ENCODE measurements at regions not wholly inside any gene's neighbourhood (a gene's known extent, or its start where the extent isn't known, plus 50 kb on each side); places are given as distances from the start of the nearest gene placed in this dataset.
A peak's percentile ranks its signal among the peaks of the same experiment; 100 is the strongest.

DNA sequence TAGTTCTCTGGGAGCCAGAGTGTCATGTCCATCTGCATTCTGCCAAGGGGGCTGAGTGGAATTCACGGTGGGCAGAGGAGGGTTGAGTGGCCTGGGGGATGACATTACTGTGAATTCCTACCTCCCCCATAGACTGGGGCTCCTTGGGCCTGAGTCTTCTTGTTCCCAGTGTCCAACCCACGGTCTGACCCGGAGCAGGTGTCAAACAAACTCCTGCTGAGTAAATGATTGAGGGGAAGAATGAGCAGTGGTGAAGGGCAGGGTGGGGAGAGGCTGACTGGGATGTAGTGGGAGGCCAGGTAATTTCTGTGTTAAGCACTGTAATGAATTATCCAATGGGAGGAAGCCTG, 597.6 kb downstream of the MATN1 start:
- no peak overlapping the region for H3K4me3 ChIP-seq (ENCODE audit: low read depth, low read length)
- TF ChIP-seq, protein P1, sequence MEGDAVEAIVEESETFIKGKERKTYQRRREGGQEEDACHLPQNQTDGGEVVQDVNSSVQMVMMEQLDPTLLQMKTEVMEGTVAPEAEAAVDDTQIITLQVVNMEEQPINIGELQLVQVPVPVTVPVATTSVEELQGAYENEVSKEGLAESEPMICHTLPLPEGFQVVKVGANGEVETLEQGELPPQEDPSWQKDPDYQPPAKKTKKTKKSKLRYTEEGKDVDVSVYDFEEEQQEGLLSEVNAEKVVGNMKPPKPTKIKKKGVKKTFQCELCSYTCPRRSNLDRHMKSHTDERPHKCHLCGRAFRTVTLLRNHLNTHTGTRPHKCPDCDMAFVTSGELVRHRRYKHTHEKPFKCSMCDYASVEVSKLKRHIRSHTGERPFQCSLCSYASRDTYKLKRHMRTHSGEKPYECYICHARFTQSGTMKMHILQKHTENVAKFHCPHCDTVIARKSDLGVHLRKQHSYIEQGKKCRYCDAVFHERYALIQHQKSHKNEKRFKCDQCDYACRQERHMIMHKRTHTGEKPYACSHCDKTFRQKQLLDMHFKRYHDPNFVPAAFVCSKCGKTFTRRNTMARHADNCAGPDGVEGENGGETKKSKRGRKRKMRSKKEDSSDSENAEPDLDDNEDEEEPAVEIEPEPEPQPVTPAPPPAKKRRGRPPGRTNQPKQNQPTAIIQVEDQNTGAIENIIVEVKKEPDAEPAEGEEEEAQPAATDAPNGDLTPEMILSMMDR (IDR thresholded peaks at IDR 0.05; ENCODE audit: low read depth, low read length), result no peak

DNA sequence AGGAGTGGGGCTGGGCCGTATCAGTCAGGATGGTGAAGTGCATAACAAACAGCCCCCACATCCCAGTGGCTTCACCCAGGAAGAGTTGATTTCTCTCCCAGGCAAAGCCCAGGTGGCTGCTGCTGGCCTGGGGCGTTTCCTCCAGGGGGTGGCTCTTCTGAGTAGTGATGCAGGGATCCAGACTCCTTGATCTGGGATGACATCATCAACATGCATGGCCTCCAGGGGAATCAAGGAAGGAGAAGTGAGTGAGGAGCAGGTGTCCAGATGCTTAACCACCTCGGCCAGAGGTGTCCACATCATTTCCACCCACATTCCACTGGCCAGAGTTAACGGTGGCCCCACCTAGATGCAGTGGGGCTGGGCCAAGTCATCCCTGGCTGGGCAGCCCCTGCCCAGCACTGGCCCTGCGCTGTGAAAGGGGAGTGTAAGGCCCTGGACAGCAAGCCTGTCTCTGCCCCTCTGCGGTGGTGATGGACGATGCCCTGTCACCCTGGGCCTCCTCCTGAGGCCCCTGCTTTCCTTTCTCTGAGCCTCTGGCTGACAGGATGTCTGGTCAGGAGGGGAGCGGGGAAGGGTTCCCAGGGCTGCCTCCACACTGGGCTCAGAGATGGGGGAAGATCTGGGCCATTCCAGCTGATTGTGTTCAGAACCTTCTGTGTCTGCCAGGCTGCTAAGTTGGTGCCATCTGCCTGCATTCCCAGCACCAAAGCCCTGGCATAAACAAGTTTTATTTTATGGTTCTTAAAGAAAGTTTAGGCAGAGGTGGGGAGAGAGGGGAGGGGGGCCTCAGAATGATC, 598.2 kb downstream of the MATN1 start:
- H3K4me3 ChIP-seq (ENCODE audit: low read depth, low read length), result no peak overlapping the region
- TF ChIP-seq, protein P1 (IDR thresholded peaks at IDR 0.05; ENCODE audit: low read depth, low read length), result no peak

DNA sequence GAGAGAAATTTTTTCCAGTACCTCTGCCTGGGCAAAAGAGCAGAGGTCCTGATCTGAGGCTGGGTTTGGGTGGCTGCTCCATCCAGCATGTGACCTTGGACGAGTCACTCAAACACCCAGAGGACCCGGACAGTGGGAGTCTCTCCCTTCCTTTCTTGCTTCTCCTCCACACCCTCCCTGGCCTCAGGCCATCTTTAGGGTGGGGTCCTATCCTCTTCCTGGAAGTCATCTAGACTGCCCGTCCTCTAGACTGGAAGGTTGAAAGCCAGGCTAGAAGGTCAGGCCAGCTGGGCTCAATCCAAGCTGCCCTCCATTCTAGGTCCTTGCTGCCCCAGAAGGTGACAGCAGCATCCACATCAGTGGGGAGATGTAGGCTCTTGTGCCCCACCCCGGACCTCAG, 599.5 kb downstream of the MATN1 start:
- H3K4me3 ChIP-seq (ENCODE audit: low read depth, low read length), result no peak overlapping the region
- TF ChIP-seq, protein P1 (IDR thresholded peaks at IDR 0.05; ENCODE audit: low read depth, low read length), result no peak

DNA sequence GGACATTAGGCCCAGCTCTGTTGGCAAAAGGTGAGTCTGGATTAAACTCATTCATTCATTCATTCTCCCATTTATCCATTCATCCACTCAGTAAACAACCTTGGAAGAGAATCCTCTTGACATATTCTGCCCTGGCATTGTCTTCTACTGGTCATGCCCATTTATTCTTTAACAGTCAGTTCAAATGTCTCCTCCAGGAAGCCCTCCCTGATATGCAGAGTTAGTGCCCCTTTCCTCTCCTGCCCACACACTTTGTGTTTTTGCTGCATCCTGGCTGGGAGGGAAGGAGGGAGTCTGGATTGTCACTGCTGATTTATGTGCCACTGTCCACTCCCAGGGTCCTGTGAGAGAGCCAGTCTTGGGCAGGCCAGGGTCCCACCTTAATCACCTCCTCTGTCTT, 600.3 kb downstream of the MATN1 start:
- TF ChIP-seq, protein P1 (IDR thresholded peaks at IDR 0.05; ENCODE audit: low read depth, low read length), result no peak
- no peak overlapping the region for H3K4me3 ChIP-seq (ENCODE audit: low read depth, low read length)

DNA sequence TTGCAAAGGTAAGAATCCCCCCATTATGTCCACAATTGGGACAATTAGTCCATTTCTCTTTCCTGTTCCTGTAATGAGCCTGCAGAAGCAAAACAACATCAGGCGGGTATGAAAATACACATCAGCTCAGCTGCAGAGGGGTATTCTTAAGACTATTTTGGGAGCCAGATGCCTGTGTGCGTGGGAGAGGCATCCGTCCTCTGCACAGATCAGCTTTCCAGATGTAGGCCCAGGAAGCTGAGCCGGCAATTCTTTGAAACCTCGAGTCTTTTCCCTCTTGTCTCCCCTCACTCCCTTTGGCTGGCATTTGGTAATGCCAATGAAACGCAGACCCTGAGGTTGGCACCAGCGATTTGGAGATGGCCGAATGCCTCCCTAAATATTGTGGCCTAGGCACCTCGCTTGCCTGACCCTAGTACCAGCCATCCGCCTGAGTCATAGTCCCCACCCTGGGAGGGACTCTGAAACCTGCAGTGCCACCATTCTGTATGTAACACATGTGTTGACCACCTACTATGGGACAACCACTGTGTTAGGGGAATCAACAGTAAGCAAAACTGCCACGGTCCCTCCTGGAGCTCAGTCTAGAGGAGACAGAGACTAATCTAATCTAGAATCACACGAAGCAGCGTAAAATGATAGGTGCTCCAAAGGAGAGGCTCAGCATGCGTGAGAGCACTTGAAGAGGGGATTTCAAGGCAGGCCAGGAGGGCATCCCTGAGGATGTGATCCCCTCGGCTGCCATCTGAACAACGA, 603.0 kb downstream of the MATN1 start:
- no peak overlapping the region for H3K4me3 ChIP-seq (ENCODE audit: low read depth, low read length)
- TF ChIP-seq, protein P1 (IDR thresholded peaks at IDR 0.05; ENCODE audit: low read depth, low read length), result no peak

DNA sequence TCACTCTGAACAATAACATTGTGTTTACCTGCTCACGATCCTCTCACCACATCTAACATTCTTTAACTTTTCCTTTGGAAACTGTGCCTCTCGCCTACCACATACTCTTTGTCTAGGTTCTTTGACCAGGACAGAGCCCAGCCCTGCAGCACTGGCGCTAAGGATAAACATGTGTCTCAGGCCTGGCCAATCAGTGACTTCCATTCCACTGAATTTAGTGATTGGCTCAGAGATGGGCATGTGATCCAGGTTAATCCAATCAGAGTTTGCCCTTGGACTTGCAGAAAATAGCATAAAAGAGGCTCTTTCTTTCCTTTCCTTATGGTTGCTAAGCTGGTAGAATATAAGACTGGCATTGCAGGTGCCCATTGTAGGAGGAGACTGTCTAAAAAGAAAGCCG, 605.7 kb downstream of the MATN1 start:
- TF ChIP-seq, protein P1 (IDR thresholded peaks at IDR 0.05; ENCODE audit: low read depth, low read length), result no peak
- H3K4me3 ChIP-seq (ENCODE audit: low read depth, low read length), result no peak overlapping the region

DNA sequence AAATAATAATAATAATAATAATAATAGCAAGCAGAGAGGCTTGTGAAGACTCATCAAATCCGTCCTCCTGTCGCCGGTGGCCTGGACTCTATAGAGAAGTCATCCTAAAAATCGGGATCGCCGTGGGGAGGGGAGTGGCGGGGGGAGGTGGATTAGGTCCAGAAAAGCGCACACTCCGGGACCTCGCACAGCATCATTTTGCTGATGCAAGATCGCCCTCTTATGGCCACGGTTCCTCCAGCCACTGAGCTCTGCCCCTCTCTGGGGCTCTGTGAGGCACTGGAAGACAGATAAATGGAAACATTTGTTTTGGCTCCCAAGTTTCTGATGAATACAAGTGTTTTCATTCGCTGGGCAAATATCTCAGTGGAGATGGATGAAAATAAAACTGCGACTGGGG, 612.0 kb downstream of the MATN1 start:
- H3K4me3 ChIP-seq (ENCODE audit: low read depth, low read length), result no peak overlapping the region
- TF ChIP-seq, protein P1 (IDR thresholded peaks at IDR 0.05; ENCODE audit: low read depth, low read length), result peak; percentile 45; the same call in 1 of the 2 replicates

Measured in WI38 (cell line).